ENCODE measurements at regions not wholly inside any gene's neighbourhood (a gene's known extent, or its start where the extent isn't known, plus 50 kb on each side); places are given as distances from the start of the nearest gene placed in this dataset.

DNA sequence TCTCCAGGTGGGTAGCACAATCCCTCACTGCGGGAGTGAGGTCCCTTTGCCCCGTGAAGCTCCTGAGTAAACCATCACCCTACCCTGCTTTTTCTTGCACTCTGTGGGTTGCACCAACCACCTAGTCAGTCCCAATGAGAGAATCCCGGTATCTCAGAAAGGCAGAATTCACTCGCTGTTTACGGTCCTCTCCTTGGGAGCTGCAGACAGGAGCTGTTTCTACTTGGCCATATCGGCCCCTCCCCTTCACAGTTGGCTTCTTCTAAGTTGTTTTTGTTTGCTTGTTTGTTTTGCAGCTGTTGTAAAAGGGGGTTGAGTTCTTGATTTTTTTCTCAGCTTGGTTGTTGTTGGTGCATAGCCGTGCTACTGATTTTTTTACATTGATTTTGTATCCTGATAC lies 237.0 kb upstream of the RASA1 start:
- no peaks in the 10 kb centered on the region for H3K9me3 ChIP-seq (ENCODE audit: control insufficient read depth, insufficient read depth, low read depth, low read length)
- no peak overlapping the region for H3K9ac ChIP-seq (ENCODE audit: insufficient read depth, low read length)
- no peak overlapping the region for H3K4me3 ChIP-seq (replicated peaks in 1 of 4; ENCODE audit: control extremely low read depth in 1 of 4, insufficient read depth in 1 of 4, low read depth in 3 of 4, low read length in 4 of 4)
- no peak overlapping the region for H3K4me2 ChIP-seq (ENCODE audit: extremely low read depth, insufficient read depth, low read length)
- H4K20me1 ChIP-seq (ENCODE audit: control insufficient read depth, extremely low read depth, insufficient read depth, low read length), result no peaks in the 10 kb centered on the region
- H2AFZ ChIP-seq (ENCODE audit: low read length), result no peak overlapping the region
- no peak for DNase-seq (ENCODE audit: low read depth in 2 of 2)
- H3K4me1 ChIP-seq (ENCODE audit: control insufficient read depth, extremely low read depth, insufficient read depth, low read length), result no peaks in the 10 kb centered on the region
- H3K27me3 ChIP-seq (ENCODE audit: control insufficient read depth, insufficient read depth, low read length), result no peaks in the 10 kb centered on the region
- TF ChIP-seq, protein P1, sequence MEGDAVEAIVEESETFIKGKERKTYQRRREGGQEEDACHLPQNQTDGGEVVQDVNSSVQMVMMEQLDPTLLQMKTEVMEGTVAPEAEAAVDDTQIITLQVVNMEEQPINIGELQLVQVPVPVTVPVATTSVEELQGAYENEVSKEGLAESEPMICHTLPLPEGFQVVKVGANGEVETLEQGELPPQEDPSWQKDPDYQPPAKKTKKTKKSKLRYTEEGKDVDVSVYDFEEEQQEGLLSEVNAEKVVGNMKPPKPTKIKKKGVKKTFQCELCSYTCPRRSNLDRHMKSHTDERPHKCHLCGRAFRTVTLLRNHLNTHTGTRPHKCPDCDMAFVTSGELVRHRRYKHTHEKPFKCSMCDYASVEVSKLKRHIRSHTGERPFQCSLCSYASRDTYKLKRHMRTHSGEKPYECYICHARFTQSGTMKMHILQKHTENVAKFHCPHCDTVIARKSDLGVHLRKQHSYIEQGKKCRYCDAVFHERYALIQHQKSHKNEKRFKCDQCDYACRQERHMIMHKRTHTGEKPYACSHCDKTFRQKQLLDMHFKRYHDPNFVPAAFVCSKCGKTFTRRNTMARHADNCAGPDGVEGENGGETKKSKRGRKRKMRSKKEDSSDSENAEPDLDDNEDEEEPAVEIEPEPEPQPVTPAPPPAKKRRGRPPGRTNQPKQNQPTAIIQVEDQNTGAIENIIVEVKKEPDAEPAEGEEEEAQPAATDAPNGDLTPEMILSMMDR (conservative IDR thresholded peaks at IDR 0.05 in 1 of 2, IDR thresholded peaks at IDR 0.05 in 1 of 2; ENCODE audit: low read depth in 1 of 2, low read length in 2 of 2), result no peak
- no peak for TF ChIP-seq EZH2 (IDR thresholded peaks at IDR 0.05; ENCODE audit: low read length, missing control alignments)
- no peak overlapping the region for H3K27ac ChIP-seq (ENCODE audit: insufficient read depth, low read length)
- no peaks in the 10 kb centered on the region for H3K36me3 ChIP-seq (ENCODE audit: control insufficient read depth, insufficient read depth, low read length)
- H3K79me2 ChIP-seq (ENCODE audit: control insufficient read depth, insufficient read depth, low read length), result no peaks in the 10 kb centered on the region

GRCh38 chr5:87034557-87034956 lies 233.1 kb upstream of the RASA1 start:
- H3K4me3 ChIP-seq (replicated peaks in 1 of 4; ENCODE audit: control extremely low read depth in 1 of 4, insufficient read depth in 1 of 4, low read depth in 3 of 4, low read length in 4 of 4), result no peak overlapping the region
- H3K9me3 ChIP-seq (ENCODE audit: control insufficient read depth, insufficient read depth, low read depth, low read length), result no peaks in the 10 kb centered on the region
- TF ChIP-seq, protein P1 (conservative IDR thresholded peaks at IDR 0.05 in 1 of 2, IDR thresholded peaks at IDR 0.05 in 1 of 2; ENCODE audit: low read depth in 1 of 2, low read length in 2 of 2), result no peak
- TF ChIP-seq EZH2 (IDR thresholded peaks at IDR 0.05; ENCODE audit: low read length, missing control alignments), result no peak
- H3K27me3 ChIP-seq (ENCODE audit: control insufficient read depth, insufficient read depth, low read length), result no peaks in the 10 kb centered on the region
- no peaks in the 10 kb centered on the region for H3K79me2 ChIP-seq (ENCODE audit: control insufficient read depth, insufficient read depth, low read length)
- DNase-seq (ENCODE audit: low read depth in 2 of 2), result no peak
- no peak overlapping the region for H3K9ac ChIP-seq (ENCODE audit: insufficient read depth, low read length)
- no peaks in the 10 kb centered on the region for H3K4me1 ChIP-seq (ENCODE audit: control insufficient read depth, extremely low read depth, insufficient read depth, low read length)
- H3K36me3 ChIP-seq (ENCODE audit: control insufficient read depth, insufficient read depth, low read length), result no peaks in the 10 kb centered on the region
- no peak overlapping the region for H2AFZ ChIP-seq (ENCODE audit: low read length)
- no peak overlapping the region for H3K4me2 ChIP-seq (ENCODE audit: extremely low read depth, insufficient read depth, low read length)
- H3K27ac ChIP-seq (ENCODE audit: insufficient read depth, low read length), result no peak overlapping the region
- H4K20me1 ChIP-seq (ENCODE audit: control insufficient read depth, extremely low read depth, insufficient read depth, low read length), result no peaks in the 10 kb centered on the region

- Histone ChIP-seq H3K4me2 (ENCODE audit: extremely low read depth, insufficient read depth, low read length) (no peak overlapping the region), H3K27ac (ENCODE audit: insufficient read depth, low read length) (no peak overlapping the region), H3K9me3 (ENCODE audit: control insufficient read depth, insufficient read depth, low read depth, low read length) (no peaks in the 10 kb centered on the region), H3K4me1 (ENCODE audit: control insufficient read depth, extremely low read depth, insufficient read depth, low read length) (no peaks in the 10 kb centered on the region), H3K36me3 (ENCODE audit: control insufficient read depth, insufficient read depth, low read length) (no peaks in the 10 kb centered on the region), H3K9ac (ENCODE audit: insufficient read depth, low read length) (no peak overlapping the region), H4K20me1 (ENCODE audit: control insufficient read depth, extremely low read depth, insufficient read depth, low read length) (no peaks in the 10 kb centered on the region), H3K4me3 (replicated peaks in 1 of 4; ENCODE audit: control extremely low read depth in 1 of 4, insufficient read depth in 1 of 4, low read depth in 3 of 4, low read length in 4 of 4) (no peak overlapping the region), H2AFZ (ENCODE audit: low read length) (no peak overlapping the region), H3K27me3 (ENCODE audit: control insufficient read depth, insufficient read depth, low read length) (no peaks in the 10 kb centered on the region), H3K79me2 (ENCODE audit: control insufficient read depth, insufficient read depth, low read length) (no peaks in the 10 kb centered on the region)
- DNase-seq (ENCODE audit: low read depth in 2 of 2), result no peak
- TF ChIP-seq, protein P1 (conservative IDR thresholded peaks at IDR 0.05 in 1 of 2, IDR thresholded peaks at IDR 0.05 in 1 of 2; ENCODE audit: low read depth in 1 of 2, low read length in 2 of 2), result no peak
- no peak for TF ChIP-seq EZH2 (IDR thresholded peaks at IDR 0.05; ENCODE audit: low read length, missing control alignments)
Measured at GRCh38 chr5:87042554-87042953, 225.1 kb upstream of the RASA1 start.
